Ishikawa (cell line): ENCODE measurements at regions not wholly inside any gene's neighbourhood (a gene's known extent, or its start where the extent isn't known, plus 50 kb on each side); places are given as distances from the start of the nearest gene placed in this dataset.

Source experiments
- CEBPB ChIP-seq: IDR thresholded peaks from 2 replicates; pipeline ENCODE4 v1.6.1; 2012
- CREB1 ChIP-seq: IDR thresholded peaks from 2 replicates; pipeline ENCODE4 v1.6.1; 2012; ENCODE audit warnings: low read depth
- EGR1 ChIP-seq: IDR thresholded peaks from 2 replicates; pipeline ENCODE4 v1.6.1; 2012
- EP300 ChIP-seq: IDR thresholded peaks from 2 replicates; pipeline ENCODE4 v1.6.1; 2012; ENCODE audit warnings: borderline replicate concordance
- FOXM1 ChIP-seq: IDR thresholded peaks from 2 replicates; pipeline ENCODE4 v1.6.1; 2012; ENCODE audit warnings: low read depth, borderline replicate concordance
- MAX ChIP-seq: IDR thresholded peaks from 2 replicates; pipeline ENCODE4 v1.6.1; 2012
- NFIC ChIP-seq: IDR thresholded peaks from 2 replicates; pipeline ENCODE4 v1.6.1; 2012
- RAD21 ChIP-seq: IDR thresholded peaks from 2 replicates; pipeline ENCODE4 v1.6.1; 2012; ENCODE audit warnings: low read depth
- REST ChIP-seq: IDR thresholded peaks from 2 replicates; pipeline ENCODE4 v1.6.1; 2012; ENCODE audit warnings: low read depth, mild to moderate bottlenecking
- TAF1 ChIP-seq: IDR thresholded peaks from 2 replicates; pipeline ENCODE4 v1.6.1; 2012; ENCODE audit warnings: low read depth, mild to moderate bottlenecking
- TCF12 ChIP-seq: IDR thresholded peaks from 2 replicates; pipeline ENCODE4 v1.6.1; 2012; ENCODE audit warnings: low read depth
- TEAD4 ChIP-seq: IDR thresholded peaks from 2 replicates; pipeline ENCODE4 v1.6.1; 2012
- USF1 ChIP-seq: IDR thresholded peaks from 2 replicates; pipeline ENCODE4 v1.6.1; 2012
- YY1 ChIP-seq: IDR thresholded peaks from 2 replicates; pipeline ENCODE4 v1.6.1; 2012; ENCODE audit warnings: low read depth
- ZBTB7A ChIP-seq: IDR thresholded peaks from 2 replicates; pipeline ENCODE4 v1.6.1; 2012; ENCODE audit warnings: low read depth

- TF ChIP-seq ZBTB7A = no peak
- no peak for TF ChIP-seq USF1
- TF ChIP-seq FOXM1 = no peak
- TF ChIP-seq RAD21 = no peak
- TF ChIP-seq YY1 = no peak
- no peak for TF ChIP-seq REST
- no peak for TF ChIP-seq EGR1
- TF ChIP-seq MAX = no peak
These were observed 661.9 kb downstream of the ANXA1 start for GRCh38 chr9:73813546-73813945.

- TF ChIP-seq CREB1 = no peak
- no peak for TF ChIP-seq EGR1
- no peak for TF ChIP-seq ZBTB7A
- TF ChIP-seq RAD21 = no peak
- no peak for TF ChIP-seq MAX
- no peak for TF ChIP-seq TCF12
- no peak for TF ChIP-seq CEBPB
- TF ChIP-seq REST = no peak
These were observed 665.2 kb downstream of the ANXA1 start for GRCh38 chr9:73816905-73817304.

GRCh38 chr9:73824671-73825070, 672.5 kb upstream of the RORB start:
- no peak for TF ChIP-seq CREB1
- no peak for TF ChIP-seq TAF1

- no peak for TF ChIP-seq EP300
- TF ChIP-seq CEBPB = no peak
- TF ChIP-seq MAX = no peak
- TF ChIP-seq TCF12 = no peak
- no peak for TF ChIP-seq YY1
- no peak for TF ChIP-seq USF1
- TF ChIP-seq TAF1 = no peak
- no peak for TF ChIP-seq RAD21
- TF ChIP-seq TEAD4 = no peak
- no peak for TF ChIP-seq CREB1
- no peak for TF ChIP-seq ZBTB7A
- no peak for TF ChIP-seq EGR1
- no peak for TF ChIP-seq REST
- no peak for TF ChIP-seq NFIC
- no peak for TF ChIP-seq FOXM1
These were observed 658.3 kb upstream of the RORB start for GRCh38 chr9:73838871-73839270.

- TF ChIP-seq ZBTB7A (no peak), CEBPB (no peak), RAD21 (no peak), TEAD4 (no peak), CREB1 (no peak), EP300 (no peak), USF1 (no peak), TCF12 (no peak), YY1 (no peak), MAX (no peak), REST (no peak)
These were observed 657.7 kb upstream of the RORB start for GRCh38 chr9:73839471-73839870.
